Stimulated activated CD4-positive, alpha-beta T cell treated with anti-CD3 and anti-CD28 coated beads, Interleukin-1b, Interleukin-23, amount 100 ng/mL, for 48 hours (primary cell): ENCODE measurements at regions not wholly inside any gene's neighbourhood (a gene's known extent, or its start where the extent isn't known, plus 50 kb on each side); places are given as distances from the start of the nearest gene placed in this dataset.
"Not testable (repeated sequence)": the region's sequence is repeated elsewhere in the genome, so short reads cannot be mapped to it uniquely, and the experiment has no call there.

Experiments
- DNase-seq: peaks from one replicate; pipeline ENCODE4 v3.0.0-alpha.2; 2020

DNA sequence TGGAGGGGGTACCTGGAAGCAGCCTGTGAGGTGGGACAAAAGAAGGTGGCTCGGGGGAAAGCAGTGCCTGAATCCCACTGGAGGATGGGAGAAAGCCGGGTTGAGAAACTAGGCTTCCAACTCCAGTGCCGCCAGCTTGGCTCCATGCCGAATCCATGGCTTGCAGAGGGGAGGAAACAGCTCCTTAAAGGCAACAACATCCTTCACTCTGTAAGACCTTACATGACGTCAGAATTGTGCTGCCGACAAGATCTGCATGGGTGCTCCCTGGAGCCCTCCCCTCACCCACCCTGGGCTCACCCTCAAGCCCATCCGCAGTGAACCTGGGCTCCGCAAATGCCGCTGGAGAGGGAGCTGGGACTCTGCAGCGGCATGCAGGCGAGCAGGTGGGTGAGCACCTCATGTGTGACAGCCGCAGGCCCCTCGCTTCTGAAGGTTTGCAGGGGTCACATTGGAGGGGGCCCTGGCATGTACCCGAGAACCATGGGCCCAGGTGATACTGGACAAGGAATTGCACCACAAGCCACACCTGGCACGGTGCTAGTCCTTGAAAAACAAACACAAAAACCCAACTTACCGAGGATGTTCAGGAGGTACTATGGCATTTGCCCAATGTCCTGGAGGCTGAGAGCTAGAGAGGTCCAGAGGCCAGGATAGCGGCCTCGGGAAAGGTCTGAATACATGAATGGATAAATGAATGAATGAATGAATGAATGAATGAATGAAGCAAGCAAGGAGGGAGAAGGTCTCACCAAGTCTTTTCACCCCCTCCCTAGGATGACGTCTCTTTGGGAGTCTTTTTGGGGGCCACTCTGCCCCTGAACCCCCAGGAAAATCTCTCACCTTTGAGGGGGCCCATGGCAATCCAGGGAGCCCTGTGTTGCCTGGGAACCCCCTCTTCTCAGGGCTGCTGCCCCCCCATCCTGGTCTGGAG is 238.6 kb upstream of the SHH start:
- no peak for DNase-seq

DNA sequence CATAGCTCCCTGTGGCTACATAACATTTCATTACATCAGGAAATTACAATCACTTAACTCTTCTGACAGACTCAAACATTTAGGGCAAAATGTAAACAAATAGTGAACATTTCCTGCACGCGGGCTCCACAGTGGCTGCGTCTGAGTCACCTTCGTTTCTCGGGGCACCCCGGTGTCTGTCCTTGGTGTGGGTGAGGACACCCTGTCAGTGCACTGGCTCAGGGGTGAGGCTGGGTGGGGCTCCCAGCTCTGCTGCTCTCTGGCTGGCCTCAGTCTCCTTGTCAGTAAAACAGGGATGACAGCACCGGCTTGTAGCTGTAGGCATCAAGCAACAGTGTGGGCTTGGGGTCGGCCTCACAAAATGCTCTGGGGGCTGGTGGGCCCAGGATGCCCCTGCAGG is 237.1 kb upstream of the SHH start:
- DNase-seq, result no peak

DNA sequence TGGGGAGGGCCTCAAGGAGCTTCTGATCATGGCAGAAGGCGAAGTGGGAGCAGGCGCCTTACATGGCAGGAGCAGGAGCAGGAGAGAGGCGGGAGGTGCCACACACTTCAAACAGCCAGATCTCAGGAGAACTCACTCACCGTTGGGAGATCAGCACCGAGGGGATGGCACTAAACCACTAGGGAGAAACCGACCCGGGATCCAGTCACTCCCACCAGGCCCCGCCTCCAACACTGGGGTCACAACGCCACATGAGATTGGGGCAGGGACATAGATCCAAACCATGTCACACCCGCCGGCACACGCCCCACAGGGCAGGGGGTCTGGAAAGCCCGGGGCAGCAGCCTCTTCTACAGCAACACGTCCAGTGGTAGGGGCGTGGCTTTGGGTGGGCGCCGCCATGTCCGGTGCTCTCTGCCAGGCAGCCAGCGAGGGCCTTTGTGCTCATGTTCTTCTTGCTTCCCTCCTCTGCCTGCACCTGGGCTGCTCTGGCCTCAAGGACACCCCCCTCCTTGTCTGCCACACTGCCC is 233.8 kb upstream of the SHH start:
- no peak for DNase-seq

- DNase-seq, result no peak
Measured at GRCh38 chr7:156043416-156044178, 231.3 kb upstream of the SHH start.

DNA sequence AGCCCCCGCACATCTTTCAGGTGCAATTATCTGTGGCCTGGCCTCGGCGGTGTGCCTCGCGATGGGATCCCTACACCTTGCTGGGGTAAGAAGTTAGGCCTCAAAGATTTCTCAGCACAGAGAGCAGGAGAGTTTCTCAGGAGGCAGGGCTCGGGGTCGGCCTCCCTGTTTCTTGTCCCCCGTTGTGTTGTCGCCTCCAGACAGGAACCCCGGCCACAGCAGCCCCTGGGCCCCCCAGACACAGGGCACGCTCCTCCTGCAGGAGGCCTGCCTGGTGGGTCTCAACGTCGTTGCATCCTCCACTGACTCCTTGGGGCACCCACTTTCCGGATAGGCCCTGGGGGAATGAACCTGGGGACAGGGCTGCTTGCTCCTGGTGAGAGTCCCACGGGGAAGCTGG is 229.1 kb upstream of the SHH start:
- no peak for DNase-seq

DNA sequence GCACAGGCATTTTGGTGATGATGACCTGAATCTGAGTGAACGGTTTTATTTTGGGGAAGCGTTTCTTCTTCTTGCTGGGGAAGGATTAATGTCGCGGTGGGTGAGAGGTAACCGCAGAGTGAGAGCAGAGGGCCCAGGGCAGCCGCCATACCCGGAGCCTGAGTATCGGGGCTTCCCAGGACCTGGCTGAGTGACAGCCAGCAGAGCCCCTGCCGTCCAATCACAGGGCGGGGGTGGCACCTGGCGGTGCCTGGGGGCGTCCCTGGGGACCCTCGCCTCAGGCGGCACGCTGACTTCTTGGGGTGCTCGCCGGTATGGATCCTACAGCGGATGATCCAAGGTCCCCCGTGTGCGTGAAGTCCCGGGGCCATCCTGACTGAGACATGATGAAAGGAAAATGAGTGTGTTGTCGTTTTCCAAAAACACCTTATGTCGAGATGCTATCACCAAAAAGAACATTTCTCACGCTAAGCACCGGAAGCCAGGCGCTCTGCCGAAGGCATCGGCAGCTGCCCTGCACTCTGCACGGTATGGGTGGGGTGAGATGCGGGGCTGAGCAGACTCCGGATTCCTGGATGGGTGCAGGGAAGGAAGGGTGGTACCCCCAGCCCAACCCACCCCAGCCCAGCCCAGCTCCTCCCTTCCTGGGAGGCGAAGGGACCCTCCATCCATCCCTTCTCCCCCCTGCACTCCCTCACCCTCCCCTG is 227.9 kb upstream of the SHH start:
- no peak for DNase-seq

DNA sequence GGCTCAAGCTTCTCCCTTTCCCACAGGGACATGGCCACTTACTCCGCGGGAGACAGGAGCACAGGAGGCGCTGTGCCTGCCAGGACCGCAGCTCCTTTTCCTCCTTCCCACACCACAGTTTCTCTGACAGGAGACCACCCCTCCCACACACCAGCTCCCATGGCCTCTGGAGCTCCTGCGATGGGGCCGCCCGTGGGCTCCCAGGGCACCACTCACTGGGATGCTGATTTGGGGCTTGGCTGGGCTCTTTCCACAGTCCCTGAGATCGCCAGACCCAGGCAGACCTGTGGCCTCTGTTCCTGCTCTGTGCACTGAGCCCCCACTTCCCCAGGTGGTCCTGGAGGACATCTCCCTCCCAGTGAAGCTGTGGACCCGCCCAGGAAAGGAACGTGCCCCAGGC is 226.9 kb upstream of the SHH start:
- no peak for DNase-seq

- no peak for DNase-seq
Measured at GRCh38 chr7:156038345-156038744, 226.1 kb upstream of the SHH start.

DNA sequence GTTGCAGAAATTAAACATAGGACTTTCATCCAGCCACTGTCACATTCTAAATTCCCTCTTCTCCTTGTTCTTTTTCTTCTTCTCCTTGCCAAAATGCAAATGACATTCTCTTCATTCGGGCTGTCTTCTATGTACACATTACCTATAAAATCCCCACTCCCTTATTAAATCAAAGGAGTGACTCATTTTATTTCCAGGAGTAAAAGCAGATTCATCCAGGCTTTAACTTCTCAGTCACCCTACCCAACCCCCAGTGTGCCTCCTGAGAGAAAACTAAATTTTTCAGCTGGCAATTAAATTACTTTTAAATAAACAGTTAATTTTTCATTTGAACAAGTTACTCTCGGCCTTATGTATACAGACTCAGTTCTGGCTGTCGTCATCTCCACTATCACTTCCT is 223.9 kb upstream of the SHH start:
- no peak for DNase-seq

DNA sequence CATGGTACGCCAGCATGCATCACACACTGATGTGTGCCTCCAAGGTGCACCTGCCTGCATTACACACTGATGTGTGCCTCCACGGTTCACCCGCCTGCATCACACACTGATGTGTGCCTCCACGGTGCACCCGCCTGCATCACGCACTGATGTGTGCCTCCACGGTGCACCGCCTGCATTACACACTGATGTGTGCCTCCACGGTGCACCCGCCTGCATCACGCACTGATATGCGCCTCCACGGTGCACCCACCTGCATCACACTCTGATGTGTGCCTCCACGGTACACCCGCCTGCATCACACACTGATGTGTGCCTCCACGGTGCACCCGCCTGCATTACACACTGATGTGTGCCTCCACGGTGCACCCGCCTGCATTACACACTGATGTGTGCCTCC is 223.1 kb upstream of the SHH start:
- DNase-seq, result not testable (repeated sequence)

- no peak for DNase-seq
Measured at GRCh38 chr7:156034397-156034796, 222.1 kb upstream of the SHH start.

GRCh38 chr7:156032973-156033372 is 220.7 kb upstream of the SHH start:
- DNase-seq, result no peak

- no peak for DNase-seq
Measured at GRCh38 chr7:156031679-156032478, 219.6 kb upstream of the SHH start.

DNA sequence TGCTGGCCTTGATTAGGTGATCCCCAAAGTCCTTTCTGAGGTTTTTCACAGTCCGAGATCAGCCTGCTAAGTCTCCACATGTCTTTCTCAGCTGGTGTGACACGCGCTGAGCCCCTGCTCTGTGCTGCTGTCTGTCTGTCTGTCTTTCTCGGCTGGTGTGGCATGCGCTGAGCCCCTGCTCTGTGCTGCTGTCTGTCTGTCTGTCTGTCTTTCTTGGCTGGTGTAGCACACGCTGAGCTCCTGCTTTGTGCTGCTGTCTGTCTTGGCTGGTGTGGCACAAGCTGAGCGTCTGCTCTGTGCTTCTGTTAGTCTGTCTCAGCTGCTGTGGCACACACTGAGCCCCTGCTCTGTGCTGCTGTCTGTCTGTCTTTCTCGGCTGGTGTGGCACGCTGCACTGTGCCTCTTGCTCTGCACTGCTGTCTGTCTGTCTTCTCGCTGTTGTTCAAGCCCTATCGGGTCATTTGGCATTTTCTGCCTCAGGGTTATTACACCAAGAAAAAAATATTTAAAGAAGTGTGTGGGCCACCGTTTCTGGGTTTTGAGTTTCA is 217.3 kb upstream of the SHH start:
- DNase-seq, result no peak

DNA sequence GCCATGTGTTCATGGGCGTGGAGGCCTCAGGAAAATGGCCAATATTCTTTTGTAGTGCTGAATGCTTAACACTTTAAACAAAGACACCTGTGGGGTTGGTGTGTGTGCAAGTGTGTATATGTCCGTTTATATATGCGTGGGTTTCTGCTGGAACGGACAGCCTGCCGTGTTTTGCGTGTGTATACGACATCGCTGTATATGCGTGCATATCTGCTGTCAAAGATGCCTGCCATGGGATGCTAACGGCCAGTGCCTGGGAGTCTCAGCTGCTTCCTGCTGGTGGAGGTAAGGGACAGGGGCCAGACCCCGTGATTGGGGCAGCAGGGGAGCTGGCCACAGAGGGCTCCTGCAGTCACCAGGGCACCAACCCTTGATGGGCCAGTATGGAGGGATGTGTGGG is 216.3 kb upstream of the SHH start:
- DNase-seq, result no peak

GRCh38 chr7:156027821-156028220 is 215.6 kb upstream of the SHH start:
- DNase-seq, result no peak

- no peak for DNase-seq
Measured at GRCh38 chr7:156026603-156027002, 214.3 kb upstream of the SHH start.

- DNase-seq, result no peak
Measured at GRCh38 chr7:156026076-156026600, 213.9 kb upstream of the SHH start.

GRCh38 chr7:156025675-156026074 is 213.4 kb upstream of the SHH start:
- no peak for DNase-seq

DNA sequence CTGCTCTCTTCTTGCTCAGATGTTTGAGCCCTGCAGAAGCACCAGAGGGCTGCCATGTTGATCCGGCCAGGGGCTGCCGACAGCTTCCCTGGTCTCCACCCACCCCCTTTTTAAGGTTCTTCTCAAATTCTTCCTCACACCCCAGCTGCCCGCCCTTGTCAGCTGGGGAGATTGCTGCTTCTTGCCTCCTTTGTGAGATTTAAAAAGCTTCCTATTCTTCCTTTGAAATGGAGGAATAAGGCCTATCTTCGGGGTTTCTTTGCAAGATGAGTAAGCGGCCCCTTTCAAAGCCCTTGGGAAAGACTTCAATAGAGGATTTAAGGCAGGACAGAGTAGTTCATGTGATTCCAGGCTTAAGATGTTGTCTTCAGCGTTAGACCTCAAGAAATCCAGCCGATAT is 211.9 kb upstream of the SHH start:
- DNase-seq, result no peak

- DNase-seq, result no peak
Measured at GRCh38 chr7:156022483-156023459, 210.5 kb upstream of the SHH start.
